Activated T-cell treated with anti-CD3 and anti-CD28 coated beads, Interleukin-2, amount 50 U/mL, for 24 hours (primary cell): ENCODE measurements at regions not wholly inside any gene's neighbourhood (a gene's known extent, or its start where the extent isn't known, plus 50 kb on each side); places are given as distances from the start of the nearest gene placed in this dataset.

Experiments
- DNase-seq: peaks from one replicate; pipeline ENCODE4 v3.0.0-alpha.2; 2020
- H3K27ac Mint-ChIP-seq: 2 replicates; pipeline ENCODE4 v1.8.0; 2020; ENCODE audit warnings: mild to moderate bottlenecking, mixed read lengths
- H3K27me3 Mint-ChIP-seq: 2 replicates; pipeline ENCODE4 v1.8.0; 2020; ENCODE audit warnings: mixed read lengths
- H3K36me3 Mint-ChIP-seq: 2 replicates; pipeline ENCODE4 v1.8.0; 2020; ENCODE audit warnings: low read depth, mixed read lengths
- H3K4me1 Mint-ChIP-seq: 2 replicates; pipeline ENCODE4 v1.8.0; 2020; ENCODE audit warnings: low read depth, mixed read lengths
- H3K4me3 Mint-ChIP-seq: 2 replicates; pipeline ENCODE4 v1.8.0; 2020; ENCODE audit warnings: mild to moderate bottlenecking, moderate library complexity, mixed read lengths
- H3K9me3 Mint-ChIP-seq: 2 replicates; pipeline ENCODE4 v1.8.0; 2020; ENCODE audit warnings: mixed read lengths

GRCh38 chr7:112866424-112866823 is 76.2 kb upstream of the TMEM168 start:
- no peak for DNase-seq
- Mint-ChIP-seq H3K9me3 (peaks cover 3% of the 10 kb centered on the region), H3K4me3 (no peak overlapping the region), H3K27ac (no peak overlapping the region), H3K4me1 (peaks cover 11% of the 10 kb centered on the region), H3K36me3 (peaks cover 23% of the 10 kb centered on the region), H3K27me3 (no peaks in the 10 kb centered on the region)

GRCh38 chr7:112864380-112864779 is 74.2 kb upstream of the TMEM168 start:
- peaks cover 3% of the 10 kb centered on the region for H3K9me3 Mint-ChIP-seq
- H3K27me3 Mint-ChIP-seq: no peaks in the 10 kb centered on the region
- peaks cover 27% of the 10 kb centered on the region for H3K36me3 Mint-ChIP-seq
- no peak overlapping the region for H3K4me3 Mint-ChIP-seq
- peaks cover 9% of the 10 kb centered on the region for H3K4me1 Mint-ChIP-seq
- DNase-seq: no peak
- no peak overlapping the region for H3K27ac Mint-ChIP-seq

GRCh38 chr7:112858838-112859237 is 68.6 kb upstream of the TMEM168 start:
- Mint-ChIP-seq H3K9me3 (peaks cover under 1% of the 10 kb centered on the region), H3K27me3 (no peaks in the 10 kb centered on the region), H3K27ac (no peak overlapping the region), H3K4me3 (no peak overlapping the region), H3K36me3 (peaks cover 33% of the 10 kb centered on the region), H3K4me1 (no peaks in the 10 kb centered on the region)
- DNase-seq: no peak

- Mint-ChIP-seq H3K9me3 (peaks cover 5% of the 10 kb centered on the region), H3K4me3 (no peak overlapping the region), H3K27me3 (no peaks in the 10 kb centered on the region)
These were observed 65.0 kb upstream of the TMEM168 start for GRCh38 chr7:112855227-112855626.

GRCh38 chr7:112854169-112854568 is 64.0 kb upstream of the TMEM168 start:
- Mint-ChIP-seq H3K4me1 (peaks cover 8% of the 10 kb centered on the region), H3K27me3 (no peaks in the 10 kb centered on the region), H3K27ac (no peak overlapping the region), H3K36me3 (peaks cover 39% of the 10 kb centered on the region), H3K4me3 (no peak overlapping the region), H3K9me3 (peaks cover 5% of the 10 kb centered on the region)
- no peak for DNase-seq

More at GRCh38 chr7:112855227-112855626, 65.0 kb upstream of the TMEM168 start:
- no peak overlapping the region for H3K27ac Mint-ChIP-seq
- H3K4me1 Mint-ChIP-seq: peaks cover 6% of the 10 kb centered on the region
- H3K36me3 Mint-ChIP-seq: peaks cover 35% of the 10 kb centered on the region
- no peak for DNase-seq

- H3K27me3 Mint-ChIP-seq: no peaks in the 10 kb centered on the region
- H3K4me1 Mint-ChIP-seq: peaks cover 8% of the 10 kb centered on the region
- peaks cover 38% of the 10 kb centered on the region for H3K36me3 Mint-ChIP-seq
- no peak for DNase-seq
- H3K4me3 Mint-ChIP-seq: no peak overlapping the region
- H3K9me3 Mint-ChIP-seq: peaks cover 5% of the 10 kb centered on the region
- no peak overlapping the region for H3K27ac Mint-ChIP-seq
These were observed 63.2 kb upstream of the TMEM168 start for GRCh38 chr7:112853422-112853821.

GRCh38 chr7:112843151-112843550 is 53.0 kb upstream of the TMEM168 start:
- H3K27ac Mint-ChIP-seq: no peak overlapping the region
- H3K4me3 Mint-ChIP-seq: no peak overlapping the region

More at GRCh38 chr7:112843151-112843550, 53.0 kb upstream of the TMEM168 start:
- no peak for DNase-seq
- Mint-ChIP-seq H3K36me3 (peaks cover 19% of the 10 kb centered on the region), H3K9me3 (no peaks in the 10 kb centered on the region), H3K27me3 (no peaks in the 10 kb centered on the region), H3K4me1 (peaks cover 24% of the 10 kb centered on the region)
